ENCODE measurements at regions not wholly inside any gene's neighbourhood (a gene's known extent, or its start where the extent isn't known, plus 50 kb on each side); places are given as distances from the start of the nearest gene placed in this dataset.

- no peak for TF ChIP-seq KLF5 (IDR thresholded peaks at IDR 0.05; ENCODE audit: partially characterized antibody)
- TF ChIP-seq IRF4 (IDR thresholded peaks at IDR 0.05; ENCODE audit: low read depth, low read length), result no peak
- no peak for TF ChIP-seq BMI1 (IDR thresholded peaks at IDR 0.05; ENCODE audit: borderline replicate concordance)
- no peak for TF ChIP-seq JUND (IDR thresholded peaks at IDR 0.05; ENCODE audit: low read depth, low read length)
- TF ChIP-seq SMC3 (IDR thresholded peaks at IDR 0.05; ENCODE audit: borderline replicate concordance, low read length), result no peak
- TF ChIP-seq ZNF217 (IDR thresholded peaks at IDR 0.05), result no peak
- no peak for TF ChIP-seq MLLT1 (IDR thresholded peaks at IDR 0.05)
- no peak for TF ChIP-seq BCL11A (IDR thresholded peaks at IDR 0.05; ENCODE audit: low read depth, low read length)
Measured at GRCh38 chr2:239800785-239801386, 224.3 kb downstream of the NDUFA10 start (continued).

GRCh38 chr2:239797316-239797715, 227.8 kb downstream of the NDUFA10 start:
- Histone ChIP-seq H3K9me3 (replicated peaks; ENCODE audit: control insufficient read depth, insufficient read depth, low read length) (no peaks in the 10 kb centered on the region), H3K27me3 (replicated peaks in 1 of 2; ENCODE audit: control insufficient read depth in 2 of 2, insufficient read depth in 2 of 2, low read length in 1 of 2) (no peaks in the 10 kb centered on the region), H3K79me2 (ENCODE audit: control insufficient read depth, insufficient read depth, low read length) (no peaks in the 10 kb centered on the region), H3K4me1 (ENCODE audit: control insufficient read depth, insufficient read depth, low read length) (no peaks in the 10 kb centered on the region), H3K9ac (ENCODE audit: control insufficient read depth, insufficient read depth, low read length) (no peak overlapping the region), H3K27ac (ENCODE audit: control insufficient read depth, insufficient read depth) (no peak overlapping the region), H3K36me3 (ENCODE audit: control insufficient read depth in 2 of 2, insufficient read depth in 2 of 2, low read length in 1 of 2) (no peaks in the 10 kb centered on the region), H2AFZ (ENCODE audit: control insufficient read depth, low read depth, low read length) (no peak overlapping the region), H4K20me1 (ENCODE audit: control insufficient read depth, insufficient read depth) (no peaks in the 10 kb centered on the region), H3K4me2 (ENCODE audit: control insufficient read depth, insufficient read depth) (no peak overlapping the region), H3K4me3 (no peak overlapping the region)
- CTCF ChIA-PET, result no interaction called here
- in situ Hi-C loops (cut with MboI), result no loop called here
- POLR2A ChIA-PET, result no interaction called here
- FAIRE-seq (no peak), DNase-seq (ENCODE audit: low read depth, low spot score) (no peak), ATAC-seq (no peak)
- RAD21 ChIA-PET (ENCODE audit: unreplicated experiment), result no interaction called here
- no TSS peak for BruUV-seq (replicated peaks)
- intact Hi-C loops (cut with micrococcal nuclease; ENCODE audit: unreplicated experiment), result no loop called here
- SMC1A ChIA-PET (ENCODE audit: uncharacterized antibody, unreplicated experiment), result interaction anchor here (0.7 kb wide), 1 partner anchor 19 kb away, joined by 3 read pairs; no protein-coding TSS in a partner anchor
- TF ChIP-seq SIN3A (IDR thresholded peaks at IDR 0.05; ENCODE audit: low read depth, low read length), result no peak
- TF ChIP-seq SIX5 (IDR thresholded peaks at IDR 0.05; ENCODE audit: low read depth, low read length, severe bottlenecking), result no peak
- TF ChIP-seq RELB (IDR thresholded peaks at IDR 0.05; ENCODE audit: low read depth), result no peak
- no peak for TF ChIP-seq TCF3 (IDR thresholded peaks at IDR 0.05; ENCODE audit: borderline replicate concordance, insufficient read depth, low read depth, low read length)
- TF ChIP-seq CHD4 (IDR thresholded peaks at IDR 0.05), result no peak
- no peak for TF ChIP-seq E2F8 (IDR thresholded peaks at IDR 0.05; ENCODE audit: low read depth, partially characterized antibody)
- TF ChIP-seq CTCF (IDR thresholded peaks at IDR 0.05 in 2 of 3, conservative IDR thresholded peaks at IDR 0.05 in 1 of 3; ENCODE audit: control insufficient read depth in 2 of 3, extremely low read depth in 1 of 3, insufficient read depth in 1 of 3, low read depth in 3 of 3, low read length in 3 of 3), result no peak
- no peak for TF ChIP-seq DPF2 (IDR thresholded peaks at IDR 0.05)
- no peak for TF ChIP-seq CBFB (IDR thresholded peaks at IDR 0.05; ENCODE audit: low read depth)
- no peak for TF ChIP-seq ZNF24 (IDR thresholded peaks at IDR 0.05)

Data from GM12878 (cell line).